Vagina (tissue), 2 donors: ENCODE measurements at regions not wholly inside any gene's neighbourhood (a gene's known extent, or its start where the extent isn't known, plus 50 kb on each side); places are given as distances from the start of the nearest gene placed in this dataset.

Experiments
- POLR2A ChIP-seq, 2 donors: fragments of 450-650 bp; IDR thresholded peaks; one replicate each; pipeline ENCODE4 v1.6.1; 2017; ENCODE audit warnings: antibody characterized with exemption in 2 of 2, mild to moderate bottlenecking in 2 of 2, moderate library complexity in 2 of 2
- POLR2AphosphoS5 ChIP-seq, 2 donors: sonication (generic); formaldehyde crosslinking; IDR thresholded peaks; one replicate each; pipeline ENCODE4 v1.9.0; 2017; ENCODE audit warnings: antibody characterized with exemption in 2 of 2, mild to moderate bottlenecking in 2 of 2, low read depth in 1 of 2; ENCODE audit not compliant: insufficient read depth in 1 of 2
- TF ChIP-seq, protein P1 (sequence below), 3 experiments: fragments of 450-650 bp in 2 of 3; fragments of 200-600 bp in 1 of 3; sonication (generic) in 1 of 3; IDR thresholded peaks; one replicate each; pipeline ENCODE4 v1.5.1; 2017 to 2019; ENCODE audit warnings: antibody characterized with exemption in 3 of 3, mild to moderate bottlenecking in 2 of 3, moderate library complexity in 2 of 3

DNA sequence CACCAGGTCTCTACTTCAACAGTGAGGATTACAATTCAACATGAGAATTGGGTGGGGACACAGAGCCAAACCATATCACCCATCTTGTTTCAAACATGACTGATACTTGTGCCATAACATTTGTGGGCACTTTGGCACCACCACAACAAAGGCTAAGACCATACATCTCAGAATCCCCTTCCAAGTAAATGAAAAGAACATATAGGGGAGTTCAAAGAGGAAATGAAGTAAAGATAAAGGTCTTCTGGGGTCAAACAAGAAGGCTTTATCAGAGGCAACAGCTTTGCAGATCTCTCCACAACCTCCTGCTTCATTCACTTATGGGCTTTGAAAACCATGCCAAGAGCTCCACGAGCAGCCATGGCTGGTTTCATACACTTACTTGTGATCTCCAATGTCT, 122.7 kb downstream of the ANKRD50 start:
- no peak for TF ChIP-seq POLR2A (IDR thresholded peaks at IDR 0.05)
- TF ChIP-seq, protein P1, sequence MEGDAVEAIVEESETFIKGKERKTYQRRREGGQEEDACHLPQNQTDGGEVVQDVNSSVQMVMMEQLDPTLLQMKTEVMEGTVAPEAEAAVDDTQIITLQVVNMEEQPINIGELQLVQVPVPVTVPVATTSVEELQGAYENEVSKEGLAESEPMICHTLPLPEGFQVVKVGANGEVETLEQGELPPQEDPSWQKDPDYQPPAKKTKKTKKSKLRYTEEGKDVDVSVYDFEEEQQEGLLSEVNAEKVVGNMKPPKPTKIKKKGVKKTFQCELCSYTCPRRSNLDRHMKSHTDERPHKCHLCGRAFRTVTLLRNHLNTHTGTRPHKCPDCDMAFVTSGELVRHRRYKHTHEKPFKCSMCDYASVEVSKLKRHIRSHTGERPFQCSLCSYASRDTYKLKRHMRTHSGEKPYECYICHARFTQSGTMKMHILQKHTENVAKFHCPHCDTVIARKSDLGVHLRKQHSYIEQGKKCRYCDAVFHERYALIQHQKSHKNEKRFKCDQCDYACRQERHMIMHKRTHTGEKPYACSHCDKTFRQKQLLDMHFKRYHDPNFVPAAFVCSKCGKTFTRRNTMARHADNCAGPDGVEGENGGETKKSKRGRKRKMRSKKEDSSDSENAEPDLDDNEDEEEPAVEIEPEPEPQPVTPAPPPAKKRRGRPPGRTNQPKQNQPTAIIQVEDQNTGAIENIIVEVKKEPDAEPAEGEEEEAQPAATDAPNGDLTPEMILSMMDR (IDR thresholded peaks at IDR 0.05), result no peak
- no peak for TF ChIP-seq POLR2AphosphoS5 (IDR thresholded peaks at IDR 0.05; ENCODE audit: insufficient read depth in 1 of 2, low read depth in 1 of 2)
